Amniotic epithelial cell (primary cell): ENCODE measurements at regions not wholly inside any gene's neighbourhood (a gene's known extent, or its start where the extent isn't known, plus 50 kb on each side); places are given as distances from the start of the nearest gene placed in this dataset.

Source experiments
- DNase-seq: peaks from one replicate; pipeline ENCODE4 v3.0.0-alpha.2; 2010; ENCODE audit warnings: low read depth

DNA sequence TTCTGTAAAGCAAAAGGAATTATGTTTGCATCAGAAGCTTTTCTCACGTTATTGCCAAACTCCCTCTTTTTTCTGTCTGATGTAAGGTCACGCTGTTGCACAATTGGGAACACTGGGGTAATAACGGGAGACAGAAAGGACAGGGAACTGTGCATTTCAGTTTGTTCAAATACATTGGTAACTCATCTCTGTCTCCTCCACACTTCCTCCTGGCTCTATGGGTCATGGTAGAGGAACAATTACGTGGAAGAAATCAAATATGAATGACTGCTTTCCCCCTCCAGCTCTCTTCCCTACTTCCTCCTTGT lies 132.2 kb upstream of the TNFAIP3 start:
- DNase-seq, result peak; percentile 88

DNA sequence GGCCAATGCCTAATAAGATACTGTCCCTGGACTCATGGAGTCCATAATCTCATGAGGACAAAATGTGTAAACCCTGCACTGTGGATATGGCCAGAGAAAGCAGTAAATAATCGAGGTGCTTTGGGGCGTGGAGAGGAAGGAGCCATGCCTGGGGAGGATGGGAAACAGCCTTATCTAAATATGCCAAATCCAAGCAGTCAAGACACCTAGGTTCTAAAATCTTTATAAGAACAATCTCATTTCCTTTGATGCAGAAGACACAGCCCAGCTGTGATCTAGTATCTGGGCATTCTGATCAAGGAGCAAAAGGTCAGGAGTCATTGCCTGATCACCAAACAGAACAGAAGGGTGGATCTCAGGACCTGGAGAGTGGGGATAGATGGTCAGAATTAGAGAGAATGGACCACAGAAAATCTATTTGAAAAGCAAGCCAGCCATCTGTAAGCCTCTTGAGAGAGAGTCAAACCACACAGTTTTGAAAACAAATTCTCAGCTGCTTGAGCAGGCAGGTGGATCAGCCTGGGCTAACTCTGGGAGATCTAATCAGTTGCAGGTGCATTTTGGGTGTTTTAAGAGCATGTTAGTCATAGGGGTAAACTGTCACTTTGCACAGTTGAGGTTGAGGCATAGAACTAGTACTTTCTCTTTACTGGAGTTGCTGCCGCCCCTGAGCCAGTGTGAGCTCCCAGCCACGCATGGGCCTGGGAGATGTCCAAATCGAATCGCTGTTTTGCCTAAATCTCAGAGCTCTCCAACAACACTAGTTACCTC lies 130.8 kb upstream of the TNFAIP3 start:
- DNase-seq, result no peak

DNA sequence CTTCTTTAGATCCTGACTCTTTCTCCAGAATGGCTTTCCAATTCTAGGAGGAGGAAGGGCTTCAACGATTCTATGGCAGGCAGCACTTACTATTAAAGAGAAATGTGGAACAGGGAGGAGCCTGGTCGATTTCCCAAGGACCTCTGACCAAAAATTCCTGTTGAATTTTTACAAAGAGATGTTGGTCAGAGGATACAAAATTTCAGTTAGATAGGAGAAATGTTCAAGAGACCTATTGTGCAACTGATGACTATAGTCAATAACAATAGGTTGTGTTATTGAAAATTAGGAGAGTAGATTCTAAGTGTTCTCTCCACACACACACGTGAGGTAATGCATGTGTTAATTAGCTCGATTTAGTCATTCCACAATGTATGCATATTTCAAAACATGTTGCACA lies 130.1 kb upstream of the TNFAIP3 start:
- DNase-seq, result peak; percentile 66

DNA sequence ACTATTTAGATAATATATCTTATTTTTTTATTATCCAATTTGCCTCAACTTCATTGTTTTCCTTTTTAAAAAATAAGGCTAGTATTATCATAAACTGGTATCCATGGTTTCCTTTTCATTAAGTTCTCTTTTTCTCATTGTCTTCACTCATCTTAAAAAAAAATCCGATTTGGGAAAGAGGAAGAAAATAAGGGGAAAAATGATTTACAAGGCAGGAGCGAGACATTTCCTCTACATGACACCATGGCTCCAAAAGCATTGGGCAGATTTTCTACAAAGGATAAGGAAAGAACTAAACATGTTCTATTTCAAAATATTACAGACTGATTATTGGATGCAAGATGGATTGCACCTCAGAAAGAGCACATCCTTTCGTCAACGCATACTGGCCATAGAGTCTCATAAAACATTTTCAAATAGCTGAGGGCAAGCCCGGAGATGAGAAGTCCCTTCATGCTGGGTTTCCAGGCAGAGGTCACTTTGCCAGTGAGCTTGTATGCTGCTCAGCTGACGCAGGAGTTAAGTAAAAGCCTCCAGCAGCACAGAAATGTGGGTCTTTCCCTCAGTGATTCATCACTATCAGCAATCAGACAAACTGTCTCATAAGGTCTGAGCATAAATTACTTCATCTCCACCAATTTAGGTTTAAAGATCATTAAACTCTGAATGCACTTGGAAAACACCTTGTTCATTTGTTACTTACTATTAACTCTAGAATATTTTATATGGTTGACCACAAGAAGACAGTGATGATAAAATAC lies 129.0 kb upstream of the TNFAIP3 start:
- DNase-seq, result peak; percentile 93

DNA sequence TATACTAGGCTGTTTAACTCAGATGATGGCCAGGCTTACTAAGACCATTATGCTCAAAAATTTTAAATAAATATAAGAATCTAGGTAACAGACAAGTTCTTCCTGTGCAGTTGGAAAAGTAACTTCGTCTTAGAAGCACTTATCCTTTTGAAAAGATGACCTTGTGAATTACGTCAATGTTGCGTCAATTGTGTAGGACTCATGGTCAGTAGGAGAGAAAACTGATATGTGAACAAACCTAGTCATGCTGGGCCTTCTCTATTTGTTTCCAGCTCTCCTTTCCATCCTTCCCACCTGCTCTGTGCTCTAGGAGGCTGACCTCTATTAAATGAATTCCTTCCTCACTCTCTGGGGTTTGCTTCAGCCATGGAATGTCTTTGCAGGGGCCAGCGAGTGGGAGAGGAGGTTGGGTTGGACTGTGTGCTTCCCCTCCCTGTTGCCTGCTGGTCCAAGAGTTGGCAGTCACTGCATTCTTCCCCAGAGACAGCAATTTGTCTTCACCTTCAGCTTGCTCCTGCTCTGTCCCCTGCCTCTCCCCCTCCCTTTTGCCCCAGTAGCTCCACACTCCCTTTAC lies 128.0 kb upstream of the TNFAIP3 start:
- DNase-seq, result peak; percentile 60

DNA sequence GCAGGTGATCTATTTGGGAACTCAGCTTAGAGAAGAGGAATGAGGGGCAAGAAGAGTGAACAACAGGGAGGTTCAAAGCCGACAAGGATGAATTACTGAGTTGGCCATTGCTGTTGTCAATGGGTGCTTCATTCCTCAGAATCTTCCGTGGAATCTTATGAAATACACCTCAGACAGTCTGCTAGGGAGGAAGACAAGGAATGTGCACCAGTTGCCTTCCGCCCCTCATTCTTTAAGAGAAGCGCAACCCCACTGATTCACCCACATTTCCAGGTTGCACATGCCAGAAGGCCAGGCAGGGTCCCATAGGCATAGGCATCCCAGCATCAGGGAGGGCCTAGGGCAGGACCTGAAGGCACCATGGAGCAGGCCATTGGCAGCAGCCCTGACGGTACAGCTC lies 127.5 kb upstream of the TNFAIP3 start:
- DNase-seq, result no peak

DNA sequence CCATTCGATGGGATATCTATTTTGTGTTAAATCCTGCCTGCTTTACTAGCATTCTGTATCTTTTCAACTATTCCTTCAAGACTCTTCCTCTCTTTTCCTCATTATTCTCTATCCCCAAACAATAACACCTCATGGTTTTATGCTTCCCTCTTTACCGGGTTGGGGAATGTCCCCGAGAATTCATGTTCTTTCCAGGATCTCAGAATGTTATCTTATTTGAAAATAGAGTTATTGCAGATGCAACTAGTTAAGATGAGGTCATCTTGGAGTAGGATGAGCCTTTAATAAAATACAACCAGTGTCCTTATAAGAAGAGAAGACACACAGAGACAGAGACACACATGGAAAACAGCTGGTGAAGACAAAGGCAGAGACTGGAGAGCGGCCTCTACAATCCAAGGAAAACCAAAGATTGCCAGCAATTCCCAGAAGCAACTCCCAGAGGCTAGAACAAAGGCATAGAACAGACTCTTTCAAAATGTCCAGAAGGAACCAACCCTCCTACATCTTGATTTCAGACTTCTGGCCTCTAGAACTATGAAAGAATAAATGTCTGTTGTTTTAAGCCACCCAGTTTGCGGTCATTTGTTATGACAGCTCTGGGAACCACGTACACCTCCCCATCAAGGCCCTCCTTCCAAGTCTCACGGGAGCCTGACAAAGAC lies 126.8 kb upstream of the TNFAIP3 start:
- no peak for DNase-seq

DNA sequence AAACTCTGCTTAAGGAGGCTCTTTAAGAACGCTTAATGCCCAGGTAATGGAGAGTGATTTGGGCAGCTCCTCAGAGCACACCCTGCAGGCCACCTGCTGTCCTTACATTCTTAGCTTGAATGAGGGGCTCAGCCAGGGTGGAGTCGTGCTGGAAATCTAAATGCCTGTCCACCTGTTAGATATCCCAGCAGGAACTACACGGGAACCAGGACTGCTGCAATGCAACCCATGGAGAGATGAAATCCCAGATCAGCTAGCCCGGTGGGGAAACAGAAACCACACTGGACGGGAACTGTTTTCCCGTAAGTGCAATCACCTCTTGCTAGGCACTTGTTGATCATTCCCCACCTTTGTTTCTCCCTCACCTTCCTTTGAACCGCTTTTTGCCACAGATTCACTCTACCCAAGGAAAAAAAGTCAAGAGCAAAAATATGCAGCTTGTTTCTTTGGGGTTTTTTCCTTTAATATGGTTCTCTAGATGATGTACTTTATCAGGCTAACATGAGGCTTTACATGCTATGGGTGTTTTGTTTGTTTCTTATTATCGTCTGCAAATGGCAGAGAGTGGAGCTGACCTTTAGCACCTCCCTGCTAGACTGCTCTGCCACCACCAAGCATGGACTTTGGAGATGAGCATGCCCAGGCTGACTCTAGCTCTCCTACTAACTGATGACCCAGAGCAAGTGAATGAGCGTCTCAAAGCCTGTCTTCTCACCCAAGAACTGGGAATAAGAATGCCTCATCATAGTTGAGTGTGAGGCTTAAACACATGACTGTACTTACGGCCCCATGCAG lies 125.9 kb upstream of the TNFAIP3 start:
- no peak for DNase-seq

DNA sequence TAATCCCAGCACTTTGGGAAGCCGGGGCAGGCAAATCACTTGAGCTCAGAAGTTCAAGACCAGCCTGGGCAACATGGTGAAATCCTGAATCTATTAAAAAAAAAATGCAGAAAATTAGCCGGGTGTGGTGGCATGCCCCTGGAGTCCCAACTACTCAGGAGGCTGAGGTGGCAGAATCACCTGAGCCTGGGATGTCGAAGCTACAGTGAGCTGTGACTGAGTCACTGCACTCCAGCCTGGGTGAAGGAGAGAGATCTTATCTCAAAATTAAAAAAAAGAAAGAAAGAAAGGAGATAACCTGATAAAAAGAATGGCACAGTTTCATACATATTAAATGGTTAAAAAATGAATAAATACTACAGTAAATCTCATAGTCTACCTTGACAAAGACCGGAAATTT lies 123.6 kb upstream of the TNFAIP3 start:
- DNase-seq, result no peak

DNA sequence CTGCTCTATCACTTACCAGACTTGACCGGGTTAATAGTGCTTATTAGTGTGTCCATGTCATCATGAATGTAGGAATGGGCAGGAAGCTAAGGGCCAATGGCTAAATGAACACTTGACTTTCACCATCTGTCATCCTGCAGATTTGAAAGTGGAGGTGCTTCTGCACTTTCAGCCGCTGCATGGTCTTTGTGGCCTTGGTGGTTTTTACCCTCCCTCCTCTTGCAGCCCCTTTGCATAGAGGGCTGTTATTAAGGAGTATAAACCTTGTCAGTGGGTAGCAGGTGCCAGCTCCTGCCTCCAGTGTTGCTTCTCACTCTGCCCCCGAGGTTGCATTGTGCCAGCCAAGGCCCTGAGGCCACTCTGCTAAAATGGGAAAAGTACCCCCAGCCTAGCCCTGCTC lies 122.2 kb upstream of the TNFAIP3 start:
- DNase-seq, result no peak

DNA sequence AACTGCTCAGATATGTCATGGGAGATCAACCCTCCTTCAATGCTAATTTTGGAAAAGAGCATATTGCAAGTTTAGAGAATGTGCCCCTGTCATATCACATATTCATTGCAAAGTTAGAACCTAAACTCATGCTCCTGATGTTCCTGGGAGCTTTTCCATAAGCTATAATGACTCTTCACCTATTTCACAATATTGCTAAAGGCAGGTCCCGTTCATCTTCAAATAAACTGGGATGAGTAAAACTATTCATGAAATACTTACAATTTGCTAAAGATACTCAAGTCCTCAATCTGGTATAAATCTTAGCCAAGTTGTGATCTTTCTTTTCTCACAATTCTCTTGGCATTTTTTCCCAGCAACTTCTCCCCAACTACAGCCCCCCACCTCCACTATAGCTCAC lies 121.7 kb upstream of the TNFAIP3 start:
- peak; percentile 35 for DNase-seq

DNA sequence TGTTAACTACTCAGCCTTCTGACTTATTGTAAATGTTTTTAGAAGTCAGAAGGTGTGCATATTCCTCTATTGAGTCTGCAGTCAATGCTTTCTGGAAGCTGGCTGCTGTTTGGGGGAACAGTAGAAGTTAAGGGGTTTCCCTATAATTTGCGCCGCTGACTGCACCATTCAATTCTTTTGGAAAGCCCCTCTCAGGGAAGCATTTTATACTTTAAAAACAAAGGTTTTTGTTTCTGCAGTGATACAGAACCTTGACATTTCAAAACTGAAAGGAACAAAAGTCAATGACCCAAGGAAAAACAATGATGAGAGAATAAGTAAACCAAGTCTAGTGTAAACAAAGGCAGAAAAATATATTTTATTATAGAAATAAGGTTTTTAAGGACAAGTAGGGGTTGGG lies 120.8 kb upstream of the TNFAIP3 start:
- no peak for DNase-seq

DNA sequence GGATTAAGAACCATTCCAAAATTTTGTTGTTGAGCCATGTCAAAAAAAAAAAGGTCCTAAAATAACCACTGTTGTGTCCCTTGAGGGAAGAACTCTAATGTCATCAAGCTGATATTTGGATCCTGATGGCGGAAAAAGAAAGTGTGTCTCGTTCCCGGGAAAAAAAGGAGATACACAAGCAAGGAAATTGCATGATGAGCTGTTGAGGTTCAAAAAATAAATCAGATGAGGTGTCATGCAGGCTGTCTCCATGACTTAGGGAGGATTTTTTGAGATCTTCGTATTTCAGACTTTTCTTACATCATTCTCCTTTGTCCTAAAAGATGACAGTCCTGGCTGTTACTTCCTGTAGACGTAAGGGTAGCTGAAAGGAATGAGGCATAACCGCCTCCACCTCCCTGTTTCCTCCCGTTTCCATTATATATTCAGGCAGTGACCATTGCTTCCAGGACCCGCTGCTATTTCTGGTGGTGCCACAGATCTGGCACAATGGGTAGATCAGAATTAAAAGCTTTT lies 117.3 kb upstream of the TNFAIP3 start:
- no peak for DNase-seq

DNA sequence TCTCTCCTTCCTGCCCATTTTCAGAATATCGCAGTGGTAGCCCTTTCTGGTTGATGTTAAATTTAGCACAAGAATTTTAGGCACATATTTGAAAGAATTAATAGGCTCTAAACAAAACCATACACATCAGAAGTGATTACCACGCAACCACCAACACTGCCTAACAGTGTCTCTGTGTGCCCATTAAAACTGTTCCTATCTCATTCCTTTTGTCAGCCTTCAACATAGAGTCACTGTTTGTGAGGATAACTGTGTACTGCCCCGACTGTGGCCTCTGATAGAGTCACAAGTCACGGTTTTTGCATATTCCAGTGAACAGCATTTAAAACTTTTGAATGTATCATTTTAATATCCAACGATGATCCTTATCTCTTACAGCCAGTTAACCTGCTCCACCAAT lies 116.8 kb upstream of the TNFAIP3 start:
- DNase-seq, result no peak

DNA sequence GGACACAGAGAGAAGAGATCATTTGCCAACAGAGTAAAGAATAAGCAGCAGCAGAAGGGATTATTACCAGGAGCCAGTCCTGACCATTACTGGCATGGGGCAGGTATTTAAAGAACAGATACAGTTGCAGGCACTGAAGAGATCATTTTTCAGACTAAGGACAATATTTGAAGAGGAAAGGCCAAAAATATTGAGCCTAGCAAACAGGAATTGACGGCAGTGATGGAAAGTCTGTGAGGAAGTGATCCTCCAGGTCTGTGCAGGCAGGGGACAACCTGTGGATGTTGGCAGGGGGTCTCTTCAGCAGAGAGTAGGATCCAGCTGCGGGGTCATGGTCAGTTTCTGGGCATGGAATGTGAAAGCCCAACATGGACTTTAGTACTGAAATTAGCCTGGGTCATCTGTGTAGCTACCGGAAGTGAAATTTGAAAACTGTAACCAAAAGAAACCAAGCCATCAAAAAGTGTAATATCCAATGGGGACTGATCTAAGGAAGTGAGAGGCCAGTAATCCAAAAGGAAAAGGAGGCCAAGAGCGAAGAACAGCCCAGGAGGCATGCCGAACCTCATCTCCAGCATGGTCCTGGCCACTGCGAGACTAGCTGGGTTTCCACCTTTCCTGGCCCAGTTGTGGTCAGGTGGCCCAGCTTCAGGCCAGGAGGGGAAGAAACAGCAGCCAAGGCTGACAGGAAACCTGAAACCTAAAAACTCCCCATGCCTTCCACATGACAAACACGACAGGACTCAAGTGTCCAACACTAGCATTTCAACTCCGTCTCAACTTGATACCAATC lies 115.1 kb upstream of the TNFAIP3 start:
- DNase-seq, result no peak

DNA sequence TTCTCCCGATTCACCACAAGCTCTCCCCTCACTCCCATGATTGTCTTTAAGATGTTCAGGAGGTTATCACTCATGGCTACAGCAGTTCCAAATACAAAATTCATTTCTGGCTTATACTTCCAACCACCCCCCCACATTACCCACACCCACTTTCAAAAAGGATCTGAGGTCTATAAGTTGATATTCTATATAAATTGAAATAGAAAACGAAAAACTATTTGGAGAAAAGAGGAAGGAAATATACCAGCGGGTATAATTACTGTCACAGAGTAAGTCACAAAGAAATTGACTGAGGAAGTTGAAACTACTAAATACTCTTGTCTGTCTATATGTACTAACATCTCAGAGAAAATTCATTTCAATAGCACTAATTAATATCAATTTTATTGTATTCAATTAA lies 112.7 kb upstream of the TNFAIP3 start:
- no peak for DNase-seq

DNA sequence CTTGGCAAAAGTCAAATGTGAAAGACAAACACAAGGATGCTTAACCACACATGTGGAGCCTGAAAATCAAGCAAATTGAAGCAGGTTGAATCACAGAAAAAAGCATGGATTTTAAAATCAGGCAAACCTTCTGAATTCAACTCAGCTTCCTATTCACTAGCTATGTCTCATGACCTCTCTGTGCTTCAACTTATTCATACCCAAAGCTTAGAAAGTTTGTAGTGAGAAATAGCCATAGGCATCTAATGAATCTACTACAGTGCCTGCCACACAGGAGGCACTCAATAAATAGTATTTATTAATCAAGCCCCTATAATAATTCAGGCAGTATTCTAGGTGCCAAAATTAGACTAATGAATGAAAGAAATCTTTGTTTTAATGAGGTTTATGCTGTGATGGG lies 112.2 kb upstream of the TNFAIP3 start:
- no peak for DNase-seq

DNA sequence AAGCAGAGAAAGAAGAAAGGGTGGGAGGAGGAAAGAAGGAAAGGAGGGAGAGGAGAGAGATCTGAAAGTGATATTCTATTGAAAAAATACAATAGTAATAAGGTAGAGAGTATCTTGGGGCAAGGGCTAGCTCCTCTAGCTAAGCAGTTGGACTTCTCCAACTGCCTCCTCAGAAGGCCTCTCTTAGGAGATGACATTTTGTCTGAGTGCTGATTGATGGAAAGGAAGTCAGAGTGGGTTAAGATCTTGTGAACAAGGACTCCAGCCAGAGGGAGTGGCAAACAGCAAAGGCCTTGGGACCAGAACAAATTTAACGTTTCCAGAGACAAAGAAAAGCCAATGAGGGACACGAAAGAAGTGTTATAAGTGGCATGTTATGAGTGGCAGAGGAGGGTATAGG lies 111.8 kb upstream of the TNFAIP3 start:
- no peak for DNase-seq

DNA sequence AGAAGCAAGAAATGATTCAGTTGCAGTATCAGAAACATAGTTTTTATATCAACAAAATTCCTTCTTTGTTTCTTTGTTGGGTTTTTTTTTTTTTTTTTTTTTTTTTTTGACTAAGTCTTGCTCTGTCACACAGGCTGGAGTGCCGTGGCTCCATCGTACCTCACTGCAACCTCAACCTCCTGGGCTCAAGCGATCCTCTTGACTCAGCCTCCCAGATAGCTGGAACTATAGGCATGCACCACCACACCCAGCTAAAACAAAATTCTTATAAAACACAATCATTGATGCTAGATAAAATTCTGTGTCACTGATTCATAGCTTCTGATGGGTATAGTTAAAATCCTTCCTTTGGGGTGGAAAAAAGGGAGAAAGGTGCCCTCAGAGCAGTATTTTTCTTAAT lies 110.3 kb upstream of the TNFAIP3 start:
- DNase-seq, result no peak

DNA sequence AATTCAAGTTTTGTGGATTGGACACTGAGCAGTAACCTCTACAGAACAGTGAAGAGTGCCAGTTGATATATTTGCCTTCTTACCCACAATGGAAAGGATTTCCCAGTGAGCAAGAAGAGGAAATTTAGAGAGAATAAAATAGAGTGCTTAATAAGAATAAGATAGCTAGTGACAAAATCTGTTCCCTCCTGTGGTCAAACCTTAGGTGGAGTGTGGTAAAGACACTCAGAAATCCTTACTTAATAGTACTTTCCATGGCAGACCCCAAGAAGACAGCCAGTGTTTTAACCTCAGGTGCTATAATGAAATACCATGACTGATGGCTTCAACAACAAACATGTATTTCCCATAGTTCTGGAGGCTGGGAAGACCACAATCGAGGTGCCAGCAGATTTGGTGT lies 108.4 kb upstream of the TNFAIP3 start:
- no peak for DNase-seq

DNA sequence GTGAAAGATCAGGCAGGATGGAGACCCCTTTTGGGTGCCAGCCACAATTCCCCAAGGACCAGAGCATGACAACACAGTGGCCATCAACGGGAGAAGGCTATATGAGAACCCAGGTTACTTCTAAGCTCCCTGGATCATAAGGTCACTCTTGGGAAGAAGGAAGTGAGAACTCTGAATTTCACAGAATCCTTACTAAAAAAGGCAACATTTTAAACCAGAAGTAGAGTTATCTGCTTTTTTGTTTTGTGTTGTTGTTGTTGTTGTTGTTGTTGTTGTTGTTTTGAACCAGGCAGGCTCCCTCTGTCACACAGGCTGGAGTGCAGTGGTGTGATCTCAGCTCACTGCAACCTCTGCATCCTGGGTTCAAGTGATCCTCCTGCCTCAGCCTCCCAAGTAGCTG lies 107.4 kb upstream of the TNFAIP3 start:
- DNase-seq, result no peak
